SK-N-SH (cell line): ENCODE measurements at regions not wholly inside any gene's neighbourhood (a gene's known extent, or its start where the extent isn't known, plus 50 kb on each side); places are given as distances from the start of the nearest gene placed in this dataset.

Source experiments
- CTCF ChIA-PET: fragments of 300-600, 350-600 bp; formaldehyde crosslinking; extraction: SDS; loops from one replicate; lab custom pipeline; 2021; lab: Yijun Ruan, JAX
- POLR2A ChIA-PET: fragments of 350-600 bp; sonication (Branson Sonifier 250); formaldehyde crosslinking; extraction: SDS; loops from one replicate; lab custom pipeline; 2020; ENCODE audit warnings: antibody characterized with exemption, inconsistent platforms; lab: Yijun Ruan, JAX
- DNase-seq: peaks from one replicate; pipeline ENCODE4 v3.0.0; 2012
- H2AFZ ChIP-seq: fragments of 200-600 bp; sonication (generic); 2 replicates; pipeline ENCODE4 v1.8.1; 2016; ENCODE audit warnings: antibody characterized with exemption, mild to moderate bottlenecking, low read depth
- H3F3A ChIP-seq: fragments of 200-600 bp; sonication (generic); replicated peaks from 2 replicates; pipeline ENCODE3; 2016; ENCODE audit warnings: antibody characterized with exemption, mild to moderate bottlenecking; ENCODE audit not compliant: insufficient read depth
- H3K27ac ChIP-seq, 2 experiments: fragments of 200-500 bp in 1 of 2; fragments of 200-600 bp in 1 of 2; sonication (Bioruptor generic) in 1 of 2; sonication (generic), shearing (Covaris generic) in 1 of 2; 2 replicates each; pipeline versions ENCODE4 v1.5.1 to v1.6.1; 2014 to 2016; ENCODE audit warnings: low read depth in 2 of 2, inconsistent platforms in 1 of 2, low read length in 1 of 2, mild to moderate bottlenecking in 1 of 2, mixed read lengths in 1 of 2
- H3K27me3 ChIP-seq: fragments of 200-600 bp; sonication (generic), shearing (Covaris generic); 2 replicates; pipeline ENCODE4 v1.6.1; 2016; ENCODE audit warnings: mixed run types; ENCODE audit not compliant: insufficient read depth
- H3K36me3 ChIP-seq, 2 experiments: fragments of 200-500 bp in 1 of 2; fragments of 200-600 bp in 1 of 2; sonication (Bioruptor generic) in 1 of 2; sonication (generic) in 1 of 2; replicated peaks in 1 of 2; 2 replicates each; pipeline versions ENCODE3 to v1.5.1; 2014 to 2016; ENCODE audit warnings: low read length in 1 of 2, mild to moderate bottlenecking in 1 of 2; ENCODE audit not compliant: insufficient read depth in 2 of 2, control insufficient read depth in 1 of 2
- H3K4me1 ChIP-seq, 2 experiments: fragments of 200-500 bp in 1 of 2; fragments of 200-600 bp in 1 of 2; sonication (Bioruptor generic) in 1 of 2; sonication (generic), shearing (Covaris generic) in 1 of 2; 2 replicates each; pipeline versions ENCODE4 v1.5.1 to v1.6.1; 2014 to 2016; ENCODE audit warnings: low read depth in 1 of 2, low read length in 1 of 2, mixed run types in 1 of 2; ENCODE audit not compliant: insufficient read depth in 2 of 2, control insufficient read depth in 1 of 2
- H3K4me2 ChIP-seq: fragments of 200-600 bp; sonication (generic), shearing (Covaris generic); 2 replicates; pipeline ENCODE4 v1.6.1; 2017; ENCODE audit warnings: mixed run types
- H3K4me3 ChIP-seq, 2 experiments: fragments of 200-500 bp in 1 of 2; fragments of 200-600 bp in 1 of 2; sonication (Bioruptor generic) in 1 of 2; sonication (generic), shearing (Covaris generic) in 1 of 2; 2 replicates each; pipeline versions ENCODE4 v1.5.1 to v1.8.1; 2014 to 2016; ENCODE audit warnings: low read depth in 2 of 2, inconsistent platforms in 1 of 2, low read length in 1 of 2, mild to moderate bottlenecking in 1 of 2, mixed read lengths in 1 of 2, moderate library complexity in 1 of 2
- H3K79me2 ChIP-seq: fragments of 200-600 bp; sonication (generic); 2 replicates; pipeline ENCODE4 v1.8.1; 2017; ENCODE audit warnings: mild to moderate bottlenecking; ENCODE audit not compliant: insufficient read depth
- H3K9ac ChIP-seq: fragments of 200-600 bp; sonication (generic); 2 replicates; pipeline ENCODE4 v1.6.1; 2017; ENCODE audit warnings: mixed run types
- H3K9me2 ChIP-seq: fragments of 200-600 bp; sonication (generic); 2 replicates; pipeline ENCODE4 v1.6.1; 2017; ENCODE audit warnings: mixed run types
- H3K9me3 ChIP-seq: fragments of 200-600 bp; sonication (generic); 2 replicates; pipeline ENCODE4 v1.6.1; 2017; ENCODE audit warnings: mixed run types, mild to moderate bottlenecking, moderate library complexity
- H4K20me1 ChIP-seq: fragments of 200-600 bp; sonication (generic); 2 replicates; pipeline ENCODE4 v1.6.1; 2017; ENCODE audit warnings: mild to moderate bottlenecking, mixed run types; ENCODE audit not compliant: insufficient read depth
- CHD2 ChIP-seq: fragments of 150-350 bp; IDR thresholded peaks from 2 replicates; pipeline ENCODE4 v1.6.1; 2018; ENCODE audit warnings: low read length; ENCODE audit not compliant: partially characterized antibody
- ELF1 ChIP-seq: IDR thresholded peaks from 2 replicates; pipeline ENCODE4 v1.4.0; 2012
- EP300 ChIP-seq, 2 experiments: IDR thresholded peaks; 2 replicates each; pipeline versions ENCODE4 v1.4.0 to v1.6.1; 2012; ENCODE audit warnings: borderline replicate concordance in 1 of 2, low read depth in 1 of 2, low read length in 1 of 2
- FOSL2 ChIP-seq: IDR thresholded peaks from 2 replicates; pipeline ENCODE4 v1.4.0; 2012; ENCODE audit warnings: low read depth, mild to moderate bottlenecking, moderate library complexity, borderline replicate concordance
- FOXJ3 ChIP-seq: sonication (generic); formaldehyde crosslinking; IDR thresholded peaks from 2 replicates; pipeline ENCODE4 v1.5.1; 2020; ENCODE audit warnings: mild to moderate bottlenecking, missing genetic modification reagents
- FOXM1 ChIP-seq: IDR thresholded peaks from 2 replicates; pipeline ENCODE4 v1.4.0; 2012; ENCODE audit warnings: low read depth, mild to moderate bottlenecking
- GATA2 ChIP-seq: sonication (generic); formaldehyde crosslinking; IDR thresholded peaks from 2 replicates; pipeline ENCODE4 v1.5.0; 2020; ENCODE audit warnings: mild to moderate bottlenecking, missing genetic modification reagents
- IRF3 ChIP-seq: fragments of 150-350 bp; IDR thresholded peaks from 2 replicates; pipeline ENCODE4 v1.6.1; 2016; ENCODE audit warnings: mild to moderate bottlenecking, low read depth, low read length
- JUND ChIP-seq: IDR thresholded peaks from 2 replicates; pipeline ENCODE4 v1.4.0; 2012
- MAX ChIP-seq: IDR thresholded peaks from 2 replicates; pipeline ENCODE4 v1.4.0; 2012; ENCODE audit warnings: low read depth
- MXI1 ChIP-seq: IDR thresholded peaks from 2 replicates; pipeline ENCODE4 v1.6.1; 2012; ENCODE audit warnings: mild to moderate bottlenecking, low read depth, low read length, improper control_type of control experiment
- NRF1 ChIP-seq: IDR thresholded peaks from 2 replicates; pipeline ENCODE4 v1.6.1; 2012; ENCODE audit warnings: low read depth, mild to moderate bottlenecking, low read length
- POLR2AphosphoS5 ChIP-seq: IDR thresholded peaks from 2 replicates; pipeline ENCODE4 v1.6.1; 2012; ENCODE audit warnings: low read depth, low read length
- RAD21 ChIP-seq: IDR thresholded peaks from 2 replicates; pipeline ENCODE4 v1.6.1; 2012; ENCODE audit warnings: mild to moderate bottlenecking, low read length
- REST ChIP-seq: IDR thresholded peaks from 2 replicates; pipeline ENCODE4 v1.6.1; 2012; ENCODE audit warnings: mild to moderate bottlenecking, low read depth, low read length, moderate library complexity
- SMC3 ChIP-seq: IDR thresholded peaks from 2 replicates; pipeline ENCODE4 v1.6.1; 2012; ENCODE audit warnings: low read depth, low read length, improper control_type of control experiment
- TAF1 ChIP-seq: IDR thresholded peaks from 2 replicates; pipeline ENCODE4 v1.6.1; 2012; ENCODE audit warnings: low read depth, mild to moderate bottlenecking, low read length, moderate library complexity, borderline replicate concordance
- TCF12 ChIP-seq: IDR thresholded peaks from 2 replicates; pipeline ENCODE4 v1.4.0; 2012
- USF2 ChIP-seq: fragments of 150-350 bp; IDR thresholded peaks from 2 replicates; pipeline ENCODE4 v1.6.1; 2017; ENCODE audit warnings: antibody characterized with exemption, low read length, low read depth, borderline replicate concordance
- YY1 ChIP-seq: IDR thresholded peaks from 2 replicates; pipeline ENCODE4 v1.4.0; 2012; ENCODE audit warnings: low read depth, mild to moderate bottlenecking

GRCh38 chr9:119861842-119862241 lies 492.6 kb upstream of the BRINP1 start:
- DNase-seq = no peak
- no peaks in the 10 kb centered on the region for H3K36me3 ChIP-seq

More at GRCh38 chr9:119861842-119862241, 492.6 kb upstream of the BRINP1 start:
- Histone ChIP-seq H3K9me2 (no peaks in the 10 kb centered on the region), H3F3A (no peaks in the 10 kb centered on the region), H3K79me2 (no peaks in the 10 kb centered on the region), H3K4me3 (no peak overlapping the region), H4K20me1 (no peaks in the 10 kb centered on the region), H3K27ac (no peak overlapping the region), H3K4me2 (no peak overlapping the region), H3K27me3 (no peaks in the 10 kb centered on the region), H2AFZ (no peak overlapping the region), H3K9ac (no peak overlapping the region), H3K4me1 (peaks cover 0 to 10% of the 10 kb centered on the region in 2 experiments; a peak in 2 of 4 replicates), H3K9me3 (no peaks in the 10 kb centered on the region)
- TF ChIP-seq JUND (no peak), FOXM1 (no peak), NRF1 (no peak), YY1 (no peak), CHD2 (no peak), GATA2 (CRISPR knock-in tag) (no peak), FOXJ3 (CRISPR knock-in tag) (no peak), MXI1 (no peak), IRF3 (no peak), FOSL2 (no peak), EP300 (IDR thresholded peaks at IDR 0.05; ENCODE audit: borderline replicate concordance in 1 of 2, low read depth in 1 of 2, low read length in 1 of 2) (no peak), SMC3 (no peak), USF2 (no peak), TCF12 (no peak), ELF1 (no peak), REST (no peak), POLR2AphosphoS5 (no peak), TAF1 (no peak), RAD21 (no peak), MAX (no peak)
- CTCF ChIA-PET = no interaction called here
- POLR2A ChIA-PET = no interaction called here
